HG02798 (cell line): ENCODE measurements at regions not wholly inside any gene's neighbourhood (a gene's known extent, or its start where the extent isn't known, plus 50 kb on each side); places are given as distances from the start of the nearest gene placed in this dataset.

ENCODE experiments used
- ATAC-seq: cut with Tn5 transposase; IDR thresholded peaks from one replicate; pipeline ENCODE4 v1.9.1; 2021; ENCODE audit warnings: mild to moderate bottlenecking; ENCODE audit not compliant: unreplicated experiment, poor library complexity

DNA sequence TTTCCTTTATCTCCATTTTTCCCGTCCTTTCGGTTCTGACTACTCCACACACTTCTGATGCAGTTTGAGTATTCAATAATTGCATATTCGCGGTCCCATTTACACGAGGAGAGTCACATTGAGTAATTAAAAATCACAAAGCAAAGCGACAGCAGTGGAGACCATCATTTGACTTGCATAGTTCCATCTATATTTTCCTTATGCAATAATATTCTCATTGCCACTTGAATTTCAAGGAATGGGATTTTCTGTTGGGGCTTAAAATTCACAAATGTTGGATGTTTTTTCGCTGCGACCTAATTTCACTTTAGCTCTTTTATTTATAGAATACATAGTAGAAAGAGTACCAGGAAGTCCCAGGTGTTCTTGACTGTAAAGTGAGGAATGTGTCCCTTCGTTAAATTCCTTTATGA, 186.8 kb downstream of the ZEB2 start:
- ATAC-seq, result no peak

DNA sequence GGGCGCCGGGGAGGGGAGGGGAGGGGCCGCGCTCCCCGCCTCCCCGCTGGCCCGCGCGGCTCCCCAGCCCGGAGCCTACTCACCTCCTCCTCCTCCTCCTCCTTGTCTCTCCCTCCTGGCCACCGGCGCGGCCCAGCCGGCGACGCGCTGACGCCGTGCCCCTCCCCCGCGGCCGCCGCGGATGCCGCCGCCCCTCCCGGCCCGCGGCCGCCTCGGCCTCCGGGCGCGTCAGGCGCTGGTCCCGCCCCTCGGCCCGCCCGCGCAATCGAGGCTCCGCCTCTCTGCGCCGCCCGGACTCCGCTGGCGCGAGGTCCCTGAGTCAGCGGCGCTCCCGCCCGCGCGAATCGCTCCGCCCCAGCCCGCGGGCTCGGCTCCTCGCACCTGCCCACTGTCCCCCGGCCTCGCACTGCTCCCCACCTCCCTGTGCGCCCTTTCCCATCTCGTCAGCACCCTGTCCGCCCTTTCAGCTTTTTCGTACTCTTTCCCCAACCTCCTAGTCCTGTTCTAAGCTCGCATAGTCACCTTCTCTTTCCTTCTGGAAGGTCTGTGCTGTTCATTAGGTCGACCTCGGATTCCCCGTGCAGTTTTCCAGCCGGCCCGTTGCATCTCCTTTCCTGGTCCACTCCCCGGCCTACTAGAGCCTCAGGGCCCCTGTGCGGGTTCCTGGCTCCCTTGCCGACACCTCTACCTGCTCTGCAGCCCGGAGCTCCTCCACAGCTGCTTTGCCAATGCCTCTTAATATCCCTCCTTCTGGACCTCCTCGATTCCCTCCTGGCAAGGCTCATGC, 187.4 kb downstream of the ZEB2 start:
- peak; percentile 90 for ATAC-seq

DNA sequence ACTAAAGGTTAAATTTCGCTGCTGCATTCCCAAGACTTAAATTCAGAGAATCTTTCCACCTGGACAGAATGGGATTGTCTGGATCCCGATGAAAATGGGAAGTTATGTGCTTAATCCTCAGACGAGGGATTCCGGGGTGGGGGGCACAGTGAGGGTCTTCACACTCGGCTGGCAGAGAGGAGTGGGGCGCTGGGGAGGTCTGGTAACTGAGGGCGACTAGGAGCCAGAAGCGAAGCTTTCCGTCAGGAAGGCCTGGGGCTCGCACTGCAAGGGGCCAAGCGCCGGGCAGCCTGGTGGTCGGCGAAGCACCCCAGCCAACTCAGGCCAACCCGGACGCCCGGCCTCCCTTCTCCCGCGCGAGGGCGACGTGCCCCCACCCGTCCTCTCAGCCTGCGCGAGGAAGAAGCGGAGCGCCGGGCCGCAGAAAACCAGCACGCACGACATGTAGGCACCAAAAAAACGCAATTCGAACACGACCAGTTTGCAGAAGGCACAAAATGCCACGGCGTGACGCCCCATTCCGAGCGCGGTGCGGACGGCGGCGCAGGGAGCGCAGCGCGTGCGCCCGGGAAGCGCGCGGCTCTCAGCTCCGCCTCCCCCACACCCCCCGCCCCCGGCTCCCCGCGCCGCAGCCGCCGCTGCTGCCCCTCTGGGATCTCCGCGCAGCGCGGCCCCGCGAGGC, 188.1 kb downstream of the ZEB2 start:
- peak; percentile 41 for ATAC-seq

DNA sequence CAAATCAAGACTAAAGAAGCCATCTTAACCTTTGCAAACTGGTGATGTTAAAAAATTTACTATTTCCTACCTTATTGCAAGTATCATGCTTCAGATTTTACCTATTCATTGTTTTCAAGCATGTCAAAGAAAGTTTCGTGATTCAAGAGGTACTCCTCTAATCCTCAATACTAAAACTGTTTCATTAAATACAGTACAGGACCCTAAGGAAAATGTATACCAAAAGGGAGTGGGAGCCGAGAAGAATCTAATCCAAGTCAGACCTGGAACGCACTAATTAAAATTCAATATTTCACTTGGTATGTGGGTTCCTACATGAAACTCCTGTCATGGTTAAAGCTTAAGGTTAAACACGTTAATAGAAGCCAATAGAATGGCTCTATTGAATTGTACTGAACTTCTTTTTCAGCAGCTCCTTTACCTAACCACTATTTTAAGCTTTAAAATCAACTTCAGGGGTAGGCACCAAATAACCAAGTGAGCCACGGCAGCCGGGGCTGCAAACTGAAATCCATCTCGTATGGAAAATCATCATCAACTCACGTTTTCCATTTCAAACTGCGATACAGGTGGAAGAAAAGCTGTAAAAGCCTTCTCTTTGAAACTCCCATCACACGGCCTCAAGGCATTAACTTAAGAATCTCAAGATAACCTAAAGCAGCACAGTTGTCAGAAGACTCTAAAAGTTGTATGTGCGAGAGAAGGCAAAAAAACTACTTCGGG, 188.8 kb downstream of the ZEB2 start:
- ATAC-seq, result no peak

DNA sequence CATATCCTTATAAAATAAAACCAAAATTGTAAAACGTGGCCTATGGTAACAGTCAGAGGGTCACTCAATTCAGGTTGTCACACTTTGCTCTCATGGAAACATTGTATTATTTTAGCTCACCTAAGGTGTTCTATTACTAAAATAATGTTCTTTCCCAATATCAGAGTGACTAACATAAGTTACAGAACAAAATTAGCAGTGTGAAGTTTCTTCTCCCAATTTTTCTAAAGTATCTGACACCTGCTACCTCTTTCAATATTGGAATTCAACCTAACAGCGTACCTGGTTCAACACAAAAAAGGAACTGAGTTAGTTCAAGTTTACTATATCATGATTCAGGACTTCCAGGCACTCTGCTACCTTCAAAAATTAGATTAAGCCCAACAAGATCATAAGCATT, 190.4 kb downstream of the ZEB2 start:
- no peak for ATAC-seq

DNA sequence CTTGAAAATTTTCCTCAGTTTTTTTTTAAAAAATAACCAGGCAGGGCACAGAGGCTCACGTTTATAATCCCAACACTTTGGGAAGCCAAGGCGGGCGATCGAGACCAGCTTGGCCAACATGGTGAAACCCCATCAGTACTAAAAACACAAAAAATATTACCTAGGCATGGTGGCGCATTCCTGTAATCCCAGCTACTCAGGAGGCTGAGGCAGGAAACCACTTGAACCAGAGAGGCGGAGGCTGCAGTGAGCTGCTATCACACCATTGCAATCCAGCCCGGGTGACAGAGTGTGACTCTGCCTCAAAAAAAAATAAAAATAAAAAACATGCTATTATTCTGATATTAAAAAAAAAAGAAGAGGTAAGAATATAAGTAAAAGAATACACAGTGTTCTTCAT, 191.0 kb downstream of the ZEB2 start:
- no peak for ATAC-seq

DNA sequence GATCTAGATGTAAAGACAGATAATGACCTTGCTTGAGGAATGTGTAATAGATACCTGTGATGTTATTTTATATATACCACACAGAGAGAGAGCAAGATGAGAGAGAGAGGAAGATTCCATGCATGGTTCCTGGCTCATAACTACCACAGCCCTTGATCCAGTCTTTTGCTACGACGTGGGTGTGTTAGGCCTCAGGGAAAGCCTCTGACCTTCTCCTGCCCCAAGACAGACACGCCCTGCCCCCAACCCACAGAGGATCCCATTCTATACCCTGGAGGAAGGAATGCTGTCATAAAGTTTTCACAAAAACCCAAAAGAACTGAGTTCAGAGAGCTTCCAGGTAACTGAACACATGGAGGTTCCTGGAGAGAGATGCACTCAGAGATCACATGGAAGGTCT, 193.1 kb downstream of the ZEB2 start:
- ATAC-seq, result no peak

DNA sequence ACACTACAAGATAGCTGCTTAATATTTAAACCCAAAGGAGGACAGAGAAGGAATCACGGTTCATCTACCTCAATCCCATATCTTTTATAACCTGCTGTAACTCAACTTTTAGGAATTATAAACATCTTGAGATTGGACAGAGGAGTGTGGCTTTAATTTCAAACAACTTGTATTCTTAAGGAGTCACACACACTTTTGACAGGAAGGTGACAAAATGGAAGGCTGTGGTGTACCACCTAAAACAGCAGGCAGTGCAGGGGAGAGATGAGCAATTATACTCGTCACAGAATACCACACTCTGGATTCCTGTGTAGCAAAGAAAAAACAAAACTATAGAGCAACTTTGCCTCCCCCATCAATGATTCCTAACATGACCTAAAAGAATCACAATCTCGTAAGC, 194.8 kb downstream of the ZEB2 start:
- peak; percentile 67 for ATAC-seq

DNA sequence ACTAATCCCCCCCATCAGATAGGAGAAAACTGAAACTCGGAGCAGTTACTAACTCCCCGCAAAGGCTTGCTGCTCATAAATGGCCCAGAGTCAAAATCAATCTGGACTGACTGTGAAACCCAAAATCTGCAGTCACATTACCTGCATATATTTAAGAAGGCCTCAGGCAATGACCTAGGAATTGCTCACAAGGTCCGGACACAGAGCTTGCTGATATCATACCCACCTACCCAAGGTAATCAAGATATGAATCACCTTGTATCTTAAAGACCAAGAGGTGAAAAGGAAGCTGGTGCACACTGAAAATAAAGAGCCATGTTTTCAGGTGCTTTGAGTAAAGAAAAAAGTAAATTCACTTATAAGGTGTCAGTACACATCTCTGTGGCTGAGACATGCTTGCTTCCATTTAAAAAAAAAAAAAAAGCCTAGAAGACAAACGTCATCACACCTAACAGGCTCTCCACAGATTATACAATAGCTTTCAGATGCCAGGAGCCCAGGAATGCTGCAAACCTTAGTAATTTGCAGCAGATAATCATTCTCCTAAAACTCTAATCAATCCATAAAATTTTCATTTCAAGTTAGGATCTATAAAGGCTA, 195.4 kb downstream of the ZEB2 start:
- ATAC-seq, result peak; percentile 39

DNA sequence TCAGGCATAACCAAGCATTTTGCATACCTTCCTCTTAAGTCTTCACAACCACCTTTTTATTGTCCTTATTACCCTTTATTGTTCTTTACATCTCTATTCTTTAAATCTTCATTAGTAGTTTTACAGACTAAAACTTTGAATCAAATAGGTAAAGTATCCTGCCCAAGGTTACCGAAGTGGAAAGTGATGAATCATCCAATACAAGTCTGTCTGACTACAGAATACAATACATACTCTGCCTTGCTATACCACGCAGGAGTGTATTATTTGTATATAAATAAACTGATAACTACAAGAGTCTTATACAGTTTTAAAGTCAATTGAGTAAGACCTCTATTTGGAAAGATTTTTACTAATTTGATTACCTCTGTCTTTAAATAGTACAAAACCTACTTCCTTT, 196.0 kb downstream of the ZEB2 start:
- ATAC-seq, result peak; percentile 54

DNA sequence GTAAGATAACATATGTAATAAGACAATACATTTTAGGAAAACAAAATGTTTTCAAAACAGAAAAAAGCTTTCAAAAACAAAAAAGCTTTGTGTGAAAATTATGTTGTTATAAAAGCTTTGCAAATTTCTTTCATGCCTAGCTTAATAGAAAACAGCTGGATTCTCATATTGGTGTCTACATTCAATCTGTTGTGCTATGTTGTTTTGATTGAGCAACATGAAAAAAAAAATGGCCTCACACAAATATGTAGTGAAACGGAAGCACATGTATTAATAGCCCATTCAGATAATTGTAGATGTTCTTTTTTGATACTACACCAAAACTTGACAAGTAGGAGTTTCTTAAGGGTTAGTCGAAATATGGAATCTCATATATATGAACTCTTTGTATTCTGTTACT, 197.5 kb downstream of the ZEB2 start:
- ATAC-seq, result no peak

DNA sequence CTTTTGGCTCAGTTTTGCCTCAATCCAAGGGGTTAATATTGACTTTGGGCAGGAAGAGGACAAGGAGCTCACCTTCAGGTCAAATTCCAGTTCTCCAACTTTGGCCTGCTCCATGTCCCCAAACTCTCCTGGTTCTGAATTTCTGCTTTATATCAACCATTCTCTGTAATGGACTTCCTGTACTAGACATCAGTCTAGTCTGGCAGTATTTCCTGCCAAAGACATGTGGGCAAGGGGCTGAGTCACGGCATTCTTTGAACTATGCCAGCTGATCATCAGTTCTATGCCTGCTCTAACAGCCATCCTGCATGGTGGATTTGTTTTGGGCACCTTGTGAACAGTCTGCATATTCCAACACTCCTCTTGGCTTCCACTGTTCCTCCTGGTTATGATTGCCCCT, 199.4 kb downstream of the ZEB2 start:
- no peak for ATAC-seq

DNA sequence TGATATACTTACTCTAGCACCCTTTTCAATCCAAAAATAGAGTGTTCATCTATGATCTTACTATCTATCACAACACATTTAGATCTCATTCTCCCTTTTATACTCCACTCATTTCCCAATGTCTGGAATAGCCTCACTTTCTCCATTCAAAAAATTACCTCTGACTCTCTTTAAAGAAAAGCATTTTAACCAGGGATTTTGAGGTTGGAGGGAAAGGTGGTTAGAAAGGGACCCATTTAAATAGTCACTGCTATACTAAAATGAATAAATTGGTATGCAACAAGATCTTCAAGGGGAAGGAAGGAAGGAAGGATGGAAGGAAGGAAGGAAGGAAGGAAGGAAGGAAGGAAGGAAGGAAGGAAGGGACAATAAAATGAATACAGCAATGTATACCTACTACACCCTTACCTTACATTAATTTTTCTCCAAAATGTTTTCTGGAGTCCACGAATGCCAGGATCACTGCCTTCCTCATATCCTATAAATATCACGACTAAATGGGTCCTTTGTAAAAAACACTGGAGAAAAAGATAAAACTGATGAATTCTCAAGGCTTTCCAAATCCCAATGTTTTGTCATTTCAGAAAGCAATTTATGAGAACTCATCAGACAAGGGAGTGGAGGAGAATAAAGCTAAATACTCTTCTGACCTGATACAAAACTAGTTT, 202.7 kb downstream of the ZEB2 start:
- no peak for ATAC-seq

DNA sequence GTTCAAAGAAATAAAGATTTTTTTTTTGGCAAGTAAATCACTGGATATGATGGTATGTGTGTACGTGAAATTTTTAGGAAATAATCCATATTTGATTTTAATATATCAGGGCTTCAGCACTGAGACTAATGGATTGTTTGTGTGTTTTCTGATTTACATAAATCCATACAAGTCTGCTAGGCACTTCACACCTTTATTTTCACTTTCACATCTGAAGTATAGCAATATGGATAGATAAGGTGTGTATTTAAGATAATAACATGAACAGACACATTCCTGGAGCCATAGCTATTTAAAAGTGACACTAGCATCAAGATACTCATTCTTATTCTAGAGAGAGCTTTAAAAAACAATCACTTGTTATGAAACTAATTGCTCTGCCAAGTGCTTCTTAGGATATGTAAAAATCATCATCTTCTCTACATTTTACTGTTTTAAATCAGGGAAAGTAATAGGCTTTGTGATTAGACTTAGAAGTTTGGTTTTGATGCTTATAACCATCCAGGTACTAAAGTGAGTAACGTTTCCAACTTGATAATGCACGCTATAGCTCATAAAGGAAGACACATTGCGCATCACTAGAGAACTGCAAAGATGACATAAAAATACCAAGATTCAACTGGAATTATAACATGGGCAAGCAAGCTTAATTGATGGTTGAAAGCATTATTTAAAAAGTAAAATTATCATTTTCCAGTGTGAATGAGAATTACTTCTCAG, 208.9 kb downstream of the ZEB2 start:
- peak; percentile 67 for ATAC-seq

DNA sequence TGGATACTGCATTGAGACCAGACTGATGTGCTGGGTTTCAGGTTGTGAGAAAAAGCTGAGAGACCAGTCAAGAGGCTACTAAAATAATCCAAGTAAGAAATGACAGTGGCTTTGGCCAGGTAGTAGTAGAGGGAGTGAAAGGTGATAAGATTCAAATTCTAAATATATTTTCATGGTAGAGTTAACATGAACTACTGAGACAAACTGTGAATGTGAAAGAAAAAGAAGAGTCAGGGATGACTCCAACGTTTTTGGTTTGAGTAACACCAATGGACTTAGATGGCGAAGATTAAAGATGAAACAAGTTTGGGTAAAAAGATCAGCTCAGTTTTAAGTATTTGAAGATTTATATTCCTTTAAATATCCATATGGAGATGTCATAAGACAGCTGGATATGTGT, 209.4 kb downstream of the ZEB2 start:
- ATAC-seq, result peak; percentile 60

DNA sequence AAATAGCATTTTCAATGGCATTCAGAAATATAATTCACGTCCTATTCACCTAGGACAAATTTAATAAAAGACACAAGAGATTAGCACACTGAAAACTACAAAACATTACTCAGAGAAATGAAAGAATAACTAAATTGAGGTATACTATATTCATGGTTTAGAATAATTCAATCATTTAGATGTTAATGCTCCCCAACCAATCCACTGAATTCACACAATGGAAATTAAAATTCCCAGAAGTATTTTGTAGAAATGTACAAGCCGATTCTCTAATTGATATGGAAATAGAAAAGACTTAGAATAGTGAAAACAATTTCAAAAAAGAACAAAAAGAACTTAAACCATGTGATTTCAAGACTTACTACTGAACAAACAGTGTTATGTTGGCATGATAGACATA, 212.2 kb downstream of the ZEB2 start:
- no peak for ATAC-seq

DNA sequence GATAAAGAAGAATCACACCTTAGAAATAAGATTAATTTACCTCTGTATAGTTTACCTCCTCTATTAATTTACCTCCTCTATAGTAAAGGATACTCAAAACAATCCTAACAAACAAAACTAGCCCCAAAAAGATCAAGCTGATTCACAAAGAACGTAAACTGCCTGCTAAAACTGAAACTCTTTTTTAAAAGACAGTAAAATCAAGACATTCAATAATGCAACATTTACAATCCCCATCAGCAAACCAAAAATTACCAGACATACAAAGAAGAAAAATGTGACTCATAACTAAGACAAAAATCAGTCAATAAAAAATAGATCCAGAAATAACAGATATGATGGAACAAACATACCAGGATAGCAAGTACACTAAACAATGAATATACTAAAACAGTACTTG, 215.7 kb downstream of the ZEB2 start:
- ATAC-seq, result no peak

DNA sequence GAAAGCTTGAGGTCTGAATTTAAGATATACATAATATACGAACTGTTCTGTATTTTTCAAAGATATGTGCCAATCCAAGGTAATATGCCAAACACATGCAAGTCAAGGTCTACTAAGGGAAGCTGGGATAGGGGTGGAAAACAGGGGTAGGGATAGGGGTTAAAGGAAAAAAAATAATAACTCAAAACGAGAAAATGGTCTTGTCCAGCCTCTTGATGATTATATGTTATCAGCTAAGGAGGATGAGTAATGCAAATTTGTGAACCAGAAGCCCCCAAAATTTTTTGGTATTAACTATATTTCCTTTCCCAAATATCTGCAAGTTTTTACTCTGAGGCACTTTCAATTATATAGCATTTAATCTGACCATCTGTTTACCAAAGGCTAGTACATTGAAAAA, 219.3 kb downstream of the ZEB2 start:
- no peak for ATAC-seq

DNA sequence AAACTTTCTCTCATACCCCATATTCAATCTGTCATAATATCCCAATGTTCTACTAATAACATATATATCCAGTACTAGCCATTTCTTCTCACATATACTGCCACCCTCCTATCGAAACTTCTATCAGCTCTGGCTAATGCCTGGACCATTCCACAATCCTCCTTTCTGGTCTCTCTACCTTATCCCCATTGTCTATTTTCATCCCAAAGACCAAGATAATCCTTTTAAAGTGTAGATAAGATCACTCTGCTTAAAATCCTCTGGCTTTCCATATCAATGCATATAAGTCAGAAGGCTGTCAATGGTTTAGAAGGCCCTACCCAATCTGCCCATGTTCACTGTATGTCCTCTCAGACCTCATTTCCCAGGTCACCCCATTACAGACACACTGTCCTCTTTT, 229.6 kb downstream of the ZEB2 start:
- no peak for ATAC-seq

DNA sequence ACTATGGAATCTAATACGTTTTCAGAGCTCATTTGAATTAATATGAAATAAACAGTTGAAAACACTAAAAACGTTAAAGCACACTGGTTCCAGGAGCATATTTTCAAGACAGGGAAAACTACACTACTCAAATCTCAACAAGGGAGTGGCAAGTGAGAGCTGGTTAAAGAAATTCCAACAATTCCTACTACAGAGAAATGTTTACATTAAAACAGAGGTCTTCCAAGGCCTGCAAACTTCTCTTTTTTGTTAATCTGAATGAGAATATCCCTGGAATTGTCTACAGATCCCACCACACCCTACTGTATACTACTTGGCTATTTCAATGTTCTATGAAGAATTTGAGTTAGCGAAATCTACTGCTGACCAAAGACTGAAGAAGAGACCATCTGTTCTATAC, 231.5 kb downstream of the ZEB2 start:
- no peak for ATAC-seq
